GM12878 (cell line): ENCODE measurements at regions not wholly inside any gene's neighbourhood (a gene's known extent, or its start where the extent isn't known, plus 50 kb on each side); places are given as distances from the start of the nearest gene placed in this dataset.

Experiments used
- ATAC-seq: fragments of 200-7000 bp; cut with Tn5 transposase; 3 replicates; pipeline ENCODE4 v1.9.1; 2020; ENCODE audit warnings: mild to moderate bottlenecking, moderate library complexity
- BruUV-seq: library from RNA; stranded (reverse); fragments of 400-500 nt; replicated peaks from 2 replicates; lab custom pipeline; 2021; lab: Mats Ljungman, UMichigan
- CTCF ChIA-PET: fragments of 300-600 bp; sonication (Branson Sonifier 250); formaldehyde crosslinking; extraction: SDS; loops from one replicate; lab custom pipeline; 2021; ENCODE audit warnings: inconsistent platforms; lab: Yijun Ruan, JAX
- POLR2A ChIA-PET: fragments of 350-600 bp; formaldehyde crosslinking; extraction: SDS; loops from one replicate; lab custom pipeline; 2021; ENCODE audit warnings: inconsistent platforms; lab: Charles Lee
- RAD21 ChIA-PET: fragments of 300-600 bp; sonication (Branson Sonifier 250); formaldehyde crosslinking; loops from one replicate; lab custom pipeline; 2023; ENCODE audit warnings: antibody characterized with exemption; ENCODE audit not compliant: unreplicated experiment; lab: Charles Lee
- SMC1A ChIA-PET: fragments of 300-600 bp; sonication (Branson Sonifier 250); formaldehyde crosslinking; loops from one replicate; lab custom pipeline; 2023; ENCODE audit not compliant: unreplicated experiment, uncharacterized antibody; lab: Charles Lee
- DNase-seq: peaks from one replicate; pipeline ENCODE4 v3.0.0-alpha.2; 2011; ENCODE audit warnings: low read depth, low spot score
- FAIRE-seq: peaks from 3 replicates; lab custom pipeline; 2011; peaks lifted over from hg19 to GRCh38; lab: Jason Lieb, UNC
- H2AFZ ChIP-seq: 2 replicates; pipeline ENCODE4 v1.6.0; 2011; ENCODE audit warnings: low read depth, low read length, control low read depth; ENCODE audit not compliant: control insufficient read depth
- H3K27ac ChIP-seq: 2 replicates; pipeline ENCODE4 v1.5.1; 2011; ENCODE audit warnings: control low read depth; ENCODE audit not compliant: control insufficient read depth, insufficient read depth
- H3K27me3 ChIP-seq, 2 experiments: replicated peaks in 1 of 2; 2 replicates each; pipeline versions ENCODE4 v1.6.0 to v1.6.1; 2011; ENCODE audit warnings: low read length in 1 of 2; ENCODE audit not compliant: control insufficient read depth in 2 of 2, insufficient read depth in 2 of 2
- H3K36me3 ChIP-seq, 2 experiments: 2 replicates each; pipeline ENCODE4 v1.5.1; 2011; ENCODE audit warnings: low read length in 1 of 2; ENCODE audit not compliant: control insufficient read depth in 2 of 2, insufficient read depth in 2 of 2
- H3K4me1 ChIP-seq: 2 replicates; pipeline ENCODE4 v1.6.1; 2011; ENCODE audit warnings: mild to moderate bottlenecking, low read length, moderate library complexity, mixed read lengths; ENCODE audit not compliant: control insufficient read depth, insufficient read depth
- H3K4me2 ChIP-seq: 2 replicates; pipeline ENCODE4 v1.6.0; 2011; ENCODE audit warnings: control low read depth; ENCODE audit not compliant: control insufficient read depth, insufficient read depth
- H3K4me3 ChIP-seq: fragments of 200-600 bp; sonication (generic); 2 replicates; pipeline ENCODE4 v1.5.1; 2016
- H3K79me2 ChIP-seq: 2 replicates; pipeline ENCODE4 v1.6.0; 2011; ENCODE audit warnings: low read length; ENCODE audit not compliant: control insufficient read depth, insufficient read depth
- H3K9ac ChIP-seq: 2 replicates; pipeline ENCODE4 v1.8.0; 2011; ENCODE audit warnings: low read length, control low read depth, mixed read lengths; ENCODE audit not compliant: control insufficient read depth, insufficient read depth
- H3K9me3 ChIP-seq: replicated peaks from 3 replicates; pipeline ENCODE4 v1.5.1; 2011; ENCODE audit warnings: mild to moderate bottlenecking, low read length; ENCODE audit not compliant: control insufficient read depth, insufficient read depth
- H4K20me1 ChIP-seq: 2 replicates; pipeline ENCODE4 v1.6.0; 2011; ENCODE audit not compliant: control insufficient read depth, insufficient read depth
- ATF3 ChIP-seq: IDR thresholded peaks from 2 replicates; pipeline ENCODE4 v1.6.1; 2011; ENCODE audit warnings: low read depth, mild to moderate bottlenecking, low read length, moderate library complexity, borderline replicate concordance; ENCODE audit errors: extremely low read depth
- CEBPZ ChIP-seq: fragments of 150-350 bp; IDR thresholded peaks from 2 replicates; pipeline ENCODE4 v1.6.1; 2016; ENCODE audit warnings: low read depth, low read length
- CREM ChIP-seq: IDR thresholded peaks from 2 replicates; pipeline ENCODE4 v1.6.1; 2014; ENCODE audit warnings: antibody characterized with exemption, low read depth
- MLLT1 ChIP-seq: fragments of 450-650 bp; IDR thresholded peaks from 2 replicates; pipeline ENCODE4 v1.6.1; 2016; ENCODE audit warnings: mild to moderate bottlenecking
- RAD51 ChIP-seq: fragments of 450-650 bp; IDR thresholded peaks from 2 replicates; pipeline ENCODE4 v1.6.1; 2016; ENCODE audit warnings: moderate library complexity, mild to moderate bottlenecking, inconsistent platforms
- RUNX3 ChIP-seq: IDR thresholded peaks from 2 replicates; pipeline ENCODE4 v1.6.1; 2012; ENCODE audit warnings: low read length, inconsistent platforms
- SREBF2 ChIP-seq: IDR thresholded peaks from 2 replicates; pipeline ENCODE4 v1.6.1; 2012; ENCODE audit warnings: mild to moderate bottlenecking, low read length
- STAT1 ChIP-seq: fragments of 450-650 bp; conservative IDR thresholded peaks from 2 replicates; pipeline ENCODE4 v1.6.1; 2014; ENCODE audit warnings: antibody characterized with exemption, mild to moderate bottlenecking
- SUPT20H ChIP-seq: IDR thresholded peaks from 2 replicates; pipeline ENCODE4 v1.6.1; 2011; ENCODE audit warnings: low read depth, mild to moderate bottlenecking, low read length, moderate library complexity, borderline replicate concordance; ENCODE audit not compliant: control insufficient read depth
- TCF3 ChIP-seq: IDR thresholded peaks from 2 replicates; pipeline ENCODE4 v1.6.1; 2012; ENCODE audit warnings: low read depth, mild to moderate bottlenecking, low read length, borderline replicate concordance; ENCODE audit not compliant: insufficient read depth
- ZBTB33 ChIP-seq: fragments of 450-650 bp; IDR thresholded peaks from 2 replicates; pipeline ENCODE4 v1.6.1; 2017; ENCODE audit warnings: mild to moderate bottlenecking
- ZBTB40 ChIP-seq: fragments of 450-650 bp; IDR thresholded peaks from 2 replicates; pipeline ENCODE4 v1.6.1; 2016; ENCODE audit warnings: mild to moderate bottlenecking, moderate library complexity, borderline replicate concordance
- ZNF24 ChIP-seq: fragments of 450-650 bp; IDR thresholded peaks from 2 replicates; pipeline ENCODE4 v1.6.1; 2017; ENCODE audit warnings: antibody characterized with exemption, mild to moderate bottlenecking
- WGBS: methylation state at CpG from one replicate; pipeline ENCODE4 v1.1.6; 2016; ENCODE audit warnings: low lambda C conversion rate; ENCODE audit not compliant: insufficient replicate concordance, insufficient coverage; ENCODE audit errors: missing lambda C conversion rate; 5-methylcytosine and 5-hydroxymethylcytosine counted together
- in situ Hi-C: fragments of 300-500 bp; cut with MboI; formaldehyde crosslinking; loops from 9 replicates; pipeline ENCODE4 v1.14.3; 2018; ENCODE audit warnings: mixed read lengths
- intact Hi-C: fragments of 100-400 bp; cut with micrococcal nuclease; formaldehyde crosslinking; loops from one replicate; pipeline ENCODE4 v1.14.2; 2022; ENCODE audit not compliant: unreplicated experiment

GRCh38 chr2:10499911-10500521 lies 51.9 kb upstream of the ODC1 start:
- CTCF ChIA-PET = no interaction called here
- no TSS peak for BruUV-seq
- TF ChIP-seq ZBTB40 = no peak
- no peak for TF ChIP-seq CEBPZ
- TF ChIP-seq CREM = no peak
- no peak for TF ChIP-seq SREBF2
- no peak for TF ChIP-seq ZBTB33
- TF ChIP-seq RUNX3 = no peak
- TF ChIP-seq TCF3 = no peak
- TF ChIP-seq STAT1 = no peak
- TF ChIP-seq MLLT1 = no peak
- no peak for TF ChIP-seq ZNF24
- TF ChIP-seq RAD51 = no peak
- no peak for TF ChIP-seq ATF3
- no peak for TF ChIP-seq SUPT20H

More at GRCh38 chr2:10499911-10500521, 51.9 kb upstream of the ODC1 start:
- POLR2A ChIA-PET = no interaction called here
- ATAC-seq = no peak
- Histone ChIP-seq H3K9me3 (no peaks in the 10 kb centered on the region), H4K20me1 (no peaks in the 10 kb centered on the region), H3K4me2 (no peak overlapping the region), H3K36me3 (no peaks in the 10 kb centered on the region), H3K9ac (no peak overlapping the region), H3K4me3 (no peak overlapping the region), H3K4me1 (no peaks in the 10 kb centered on the region), H3K27me3 (peaks cover 0 to 1% of the 10 kb centered on the region in 2 experiments; a peak in 3 of 4 replicates), H3K27ac (no peak overlapping the region), H3K79me2 (no peaks in the 10 kb centered on the region), H2AFZ (no peak overlapping the region)
- no peak for DNase-seq
- RAD21 ChIA-PET = interaction anchor here (0.9 kb wide), 1 partner anchor 232 kb away, joined by 3 read pairs; no protein-coding TSS in a partner anchor
- WGBS = 60% methylated on average over 16 of the region's 16 CpGs
- intact Hi-C loops (no loop called here), in situ Hi-C loops (no loop called here)
- FAIRE-seq = no peak
- SMC1A ChIA-PET = no interaction called here
